ENCODE measurements at regions not wholly inside any gene's neighbourhood (a gene's known extent, or its start where the extent isn't known, plus 50 kb on each side); places are given as distances from the start of the nearest gene placed in this dataset.
"Not testable (repeated sequence)": the region's sequence is repeated elsewhere in the genome, so short reads cannot be mapped to it uniquely, and the experiment has no call there.

GRCh38 chr1:67513392-67514294 lies 83.4 kb upstream of the SERBP1 start:
- not testable (repeated sequence) for TF ChIP-seq POLR2A, CTCF (IDR thresholded peaks at IDR 0.05)
